HG03159 (cell line): ENCODE measurements at regions not wholly inside any gene's neighbourhood (a gene's known extent, or its start where the extent isn't known, plus 50 kb on each side); places are given as distances from the start of the nearest gene placed in this dataset.

Experiments used
- ATAC-seq: cut with Tn5 transposase; IDR thresholded peaks from one replicate; pipeline ENCODE4 v1.9.1; 2021; ENCODE audit warnings: mild to moderate bottlenecking, moderate library complexity; ENCODE audit not compliant: unreplicated experiment

- ATAC-seq, result no peak
These were observed 228.7 kb upstream of the KLF6 start for GRCh38 chr10:4013651-4014121.

- no peak for ATAC-seq
These were observed 227.8 kb upstream of the KLF6 start for GRCh38 chr10:4012848-4013247.

GRCh38 chr10:4011136-4011812 is 226.3 kb upstream of the KLF6 start:
- no peak for ATAC-seq

- ATAC-seq, result no peak
These were observed 223.8 kb upstream of the KLF6 start for GRCh38 chr10:4008676-4009382.

- ATAC-seq, result no peak
These were observed 222.8 kb upstream of the KLF6 start for GRCh38 chr10:4007771-4008170.

GRCh38 chr10:4006858-4007257 is 221.8 kb upstream of the KLF6 start:
- ATAC-seq, result no peak

GRCh38 chr10:4006051-4006450 is 221.0 kb upstream of the KLF6 start:
- no peak for ATAC-seq

GRCh38 chr10:4004990-4005389 is 220.0 kb upstream of the KLF6 start:
- no peak for ATAC-seq

GRCh38 chr10:4004144-4004543 is 219.1 kb upstream of the KLF6 start:
- no peak for ATAC-seq

GRCh38 chr10:4003348-4003973 is 218.5 kb upstream of the KLF6 start:
- no peak for ATAC-seq

GRCh38 chr10:4001811-4002210 is 216.8 kb upstream of the KLF6 start:
- ATAC-seq, result no peak

GRCh38 chr10:3999642-4000041 is 214.6 kb upstream of the KLF6 start:
- no peak for ATAC-seq

- ATAC-seq, result no peak
These were observed 211.7 kb upstream of the KLF6 start for GRCh38 chr10:3996697-3997096.

GRCh38 chr10:3995302-3996210 is 210.5 kb upstream of the KLF6 start:
- no peak for ATAC-seq

- no peak for ATAC-seq
These were observed 207.6 kb upstream of the KLF6 start for GRCh38 chr10:3992382-3993178.

GRCh38 chr10:3990307-3990706 is 205.3 kb upstream of the KLF6 start:
- no peak for ATAC-seq

GRCh38 chr10:3987143-3987974 is 202.3 kb upstream of the KLF6 start:
- ATAC-seq, result no peak

- ATAC-seq, result no peak
These were observed 201.6 kb upstream of the KLF6 start for GRCh38 chr10:3986493-3987142.
